ENCODE measurements at regions not wholly inside any gene's neighbourhood (a gene's known extent, or its start where the extent isn't known, plus 50 kb on each side); places are given as distances from the start of the nearest gene placed in this dataset.

DNA sequence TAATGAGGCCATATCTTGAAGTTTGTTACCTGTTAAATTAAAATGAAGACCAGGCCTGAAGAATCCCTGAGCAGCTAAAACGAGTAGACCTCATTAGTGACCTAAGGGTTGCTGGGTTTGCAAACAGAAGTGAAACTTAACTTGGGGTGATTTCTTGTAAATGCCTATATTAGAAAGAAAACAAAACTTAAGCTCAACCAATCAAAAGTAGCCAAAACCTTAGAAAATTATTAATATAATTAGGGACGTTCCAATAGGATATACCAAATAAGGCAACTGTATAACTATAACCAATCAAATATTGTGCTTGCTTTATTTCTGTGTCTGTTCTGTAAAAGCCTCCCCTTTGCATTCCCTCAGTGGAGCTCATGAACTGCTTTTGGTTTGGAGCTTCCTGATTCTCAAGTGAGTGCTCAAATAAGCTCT is 137.9 kb upstream of the VRK2 start:
- Mint-ChIP-seq H3K4me1 (ENCODE audit: low read depth, unreplicated experiment) (no peaks in the 10 kb centered on the region), H3K9me3 (ENCODE audit: low read depth, unreplicated experiment) (no peaks in the 10 kb centered on the region), H3K4me3 (ENCODE audit: low read depth, unreplicated experiment) (no peak overlapping the region), H3K36me3 (ENCODE audit: insufficient read depth, unreplicated experiment) (no peaks in the 10 kb centered on the region), H3K27me3 (ENCODE audit: unreplicated experiment) (no peaks in the 10 kb centered on the region), H3K27ac (ENCODE audit: unreplicated experiment) (no peak overlapping the region)
- BruUV-seq (replicated peaks), result no TSS peak
- CTCF ChIA-PET, result no interaction called here
- DNase-seq, result no peak
- no peak for TF ChIP-seq CTCF (IDR thresholded peaks at IDR 0.05; ENCODE audit: unreplicated experiment)
- intact Hi-C loops (cut with micrococcal nuclease; ENCODE audit: unreplicated experiment), result loop anchor here (5.0 kb wide), 3 partner anchors 224 to 329 kb away; no protein-coding TSS in a partner anchor

DNA sequence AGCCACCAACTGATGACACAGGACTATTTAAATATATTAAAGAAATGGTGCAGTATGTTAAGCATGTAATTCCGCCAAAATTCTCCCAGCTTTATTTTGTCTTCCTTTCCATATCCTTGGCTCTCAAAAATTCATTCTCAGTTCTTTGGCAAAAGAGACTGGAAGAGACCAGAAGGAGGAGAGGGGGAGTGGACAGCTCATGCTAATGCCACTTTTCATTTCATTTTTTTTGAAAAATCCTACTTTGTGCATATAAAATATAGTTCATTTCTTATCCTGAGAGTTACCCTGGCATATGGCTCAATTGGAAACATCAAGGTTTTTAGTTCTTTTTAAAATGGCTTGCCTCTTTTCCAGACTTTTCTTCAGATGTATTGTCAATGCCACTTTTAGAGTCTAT is 128.5 kb upstream of the VRK2 start:
- H3K27me3 Mint-ChIP-seq (ENCODE audit: unreplicated experiment), result no peaks in the 10 kb centered on the region
- H3K9me3 Mint-ChIP-seq (ENCODE audit: low read depth, unreplicated experiment), result no peaks in the 10 kb centered on the region
- intact Hi-C loops (cut with micrococcal nuclease; ENCODE audit: unreplicated experiment), result no loop called here
- CTCF ChIA-PET, result no interaction called here
- H3K4me1 Mint-ChIP-seq (ENCODE audit: low read depth, unreplicated experiment), result no peaks in the 10 kb centered on the region
- no peak for DNase-seq
- H3K36me3 Mint-ChIP-seq (ENCODE audit: insufficient read depth, unreplicated experiment), result no peaks in the 10 kb centered on the region
- no peak for TF ChIP-seq CTCF (IDR thresholded peaks at IDR 0.05; ENCODE audit: unreplicated experiment)
- H3K4me3 Mint-ChIP-seq (ENCODE audit: low read depth, unreplicated experiment), result no peak overlapping the region
- BruUV-seq (replicated peaks), result no TSS peak
- H3K27ac Mint-ChIP-seq (ENCODE audit: unreplicated experiment), result no peak overlapping the region

DNA sequence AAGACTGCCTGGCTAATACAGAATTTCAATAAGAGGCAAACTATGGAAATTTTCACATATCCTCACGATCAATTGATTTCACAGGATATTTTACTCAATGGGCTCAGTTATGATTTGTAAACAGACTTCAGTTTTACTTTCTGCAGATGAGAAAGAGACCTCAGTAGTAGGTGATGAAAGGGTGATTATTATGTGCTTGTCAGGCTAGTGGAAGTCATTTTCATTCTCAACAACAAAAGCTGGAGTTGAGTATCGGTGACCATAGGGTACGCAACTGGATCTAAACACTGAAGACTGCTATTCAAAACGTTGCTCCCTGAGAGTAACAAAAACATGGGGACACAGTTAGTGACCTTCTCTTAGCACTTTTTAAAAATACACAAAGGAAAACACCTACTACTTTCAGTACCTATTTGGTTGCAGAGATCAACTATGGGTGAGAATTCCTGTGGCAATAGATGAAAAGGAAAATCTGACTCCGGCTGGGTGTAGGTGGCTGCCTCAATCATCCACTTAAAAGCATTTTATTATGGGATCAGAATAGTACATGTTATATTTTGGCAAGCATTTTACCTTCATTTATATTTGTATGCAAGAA is 126.2 kb upstream of the VRK2 start:
- Mint-ChIP-seq H3K9me3 (ENCODE audit: low read depth, unreplicated experiment) (no peaks in the 10 kb centered on the region), H3K27me3 (ENCODE audit: unreplicated experiment) (no peaks in the 10 kb centered on the region), H3K4me1 (ENCODE audit: low read depth, unreplicated experiment) (no peaks in the 10 kb centered on the region), H3K36me3 (ENCODE audit: insufficient read depth, unreplicated experiment) (no peaks in the 10 kb centered on the region), H3K27ac (ENCODE audit: unreplicated experiment) (no peak overlapping the region), H3K4me3 (ENCODE audit: low read depth, unreplicated experiment) (no peak overlapping the region)
- intact Hi-C loops (cut with micrococcal nuclease; ENCODE audit: unreplicated experiment), result no loop called here
- BruUV-seq (replicated peaks), result no TSS peak
- CTCF ChIA-PET, result no interaction called here
- DNase-seq, result no peak
- no peak for TF ChIP-seq CTCF (IDR thresholded peaks at IDR 0.05; ENCODE audit: unreplicated experiment)

DNA sequence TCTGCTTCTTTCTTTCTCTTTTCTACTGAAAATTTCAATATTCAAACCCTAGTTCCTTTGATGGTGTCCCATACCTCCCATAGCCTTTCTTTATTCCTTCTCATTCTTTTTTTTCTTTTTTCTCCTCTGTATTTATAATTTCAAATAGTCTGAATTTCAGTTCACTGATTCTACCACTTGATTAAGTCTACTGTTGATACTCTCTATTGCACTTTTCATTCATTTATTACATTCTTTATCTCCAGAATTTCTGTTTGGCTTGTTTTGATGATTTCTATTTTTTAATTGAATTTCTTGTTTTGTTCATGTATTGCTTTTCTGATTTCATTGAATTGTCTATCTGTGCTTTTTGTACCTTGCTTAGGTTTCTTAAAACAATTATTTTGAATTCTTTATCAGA is 111.9 kb upstream of the VRK2 start:
- no peak for DNase-seq
- no peak for TF ChIP-seq CTCF (IDR thresholded peaks at IDR 0.05; ENCODE audit: unreplicated experiment)
- intact Hi-C loops (cut with micrococcal nuclease; ENCODE audit: unreplicated experiment), result no loop called here
- no peaks in the 10 kb centered on the region for H3K36me3 Mint-ChIP-seq (ENCODE audit: insufficient read depth, unreplicated experiment)
- H3K9me3 Mint-ChIP-seq (ENCODE audit: low read depth, unreplicated experiment), result peaks cover 13% of the 10 kb centered on the region
- CTCF ChIA-PET, result no interaction called here
- no peak overlapping the region for H3K4me3 Mint-ChIP-seq (ENCODE audit: low read depth, unreplicated experiment)
- H3K27ac Mint-ChIP-seq (ENCODE audit: unreplicated experiment), result no peak overlapping the region
- H3K4me1 Mint-ChIP-seq (ENCODE audit: low read depth, unreplicated experiment), result no peaks in the 10 kb centered on the region
- H3K27me3 Mint-ChIP-seq (ENCODE audit: unreplicated experiment), result no peaks in the 10 kb centered on the region
- BruUV-seq (replicated peaks), result no TSS peak

Data from Calu3 (cell line).